GM12872 (cell line): ENCODE measurements at regions not wholly inside any gene's neighbourhood (a gene's known extent, or its start where the extent isn't known, plus 50 kb on each side); places are given as distances from the start of the nearest gene placed in this dataset.

Source experiments
- CTCF ChIP-seq: IDR thresholded peaks from 3 replicates; pipeline ENCODE4 v1.5.1; 2011; ENCODE audit warnings: low read depth, mild to moderate bottlenecking, low read length, moderate library complexity; ENCODE audit not compliant: insufficient read depth

DNA sequence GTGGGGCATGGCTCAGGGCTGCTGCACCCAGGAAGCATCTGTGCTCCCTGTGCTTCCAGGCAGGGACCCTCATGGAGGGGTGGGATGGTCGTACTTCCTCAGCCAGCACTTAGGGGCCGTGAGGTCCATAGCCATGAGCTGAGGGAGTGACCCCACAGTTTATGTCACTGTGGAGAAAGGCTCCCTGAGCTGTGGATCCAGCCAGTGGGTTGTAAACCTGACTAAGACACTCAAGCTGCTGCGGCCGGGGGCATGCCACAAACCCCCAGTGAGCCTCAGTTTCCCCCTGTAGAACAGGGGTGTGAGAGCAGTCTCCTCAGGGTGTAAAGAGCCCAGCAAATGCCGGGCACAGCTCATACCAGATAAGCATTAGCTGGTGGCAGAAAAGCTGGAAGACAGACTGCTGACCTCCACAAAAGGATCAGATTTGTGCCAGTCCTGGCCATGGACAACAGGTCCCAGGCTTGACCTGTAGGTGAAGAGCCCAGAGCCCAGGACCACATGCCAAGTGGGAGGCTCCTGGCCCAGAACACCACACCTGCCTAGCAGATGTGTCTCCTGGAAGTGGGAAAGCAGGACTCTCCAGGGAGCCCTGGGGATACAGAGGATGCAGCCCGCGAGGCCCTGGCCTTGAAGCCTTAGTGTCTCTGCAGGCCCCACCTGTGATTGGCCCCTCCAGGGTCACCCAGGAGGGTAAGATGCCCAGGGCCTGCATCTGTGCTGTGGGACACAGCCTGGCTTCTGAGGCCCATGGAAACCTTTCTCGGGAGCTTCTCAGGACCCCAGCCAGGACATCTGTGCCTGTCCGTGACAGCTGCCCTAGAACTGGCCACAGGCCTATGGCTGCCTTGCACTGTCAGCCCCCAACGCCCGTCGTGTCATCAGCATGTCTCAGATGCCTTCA lies 78.1 kb upstream of the RET start:
- TF ChIP-seq CTCF: no peak

DNA sequence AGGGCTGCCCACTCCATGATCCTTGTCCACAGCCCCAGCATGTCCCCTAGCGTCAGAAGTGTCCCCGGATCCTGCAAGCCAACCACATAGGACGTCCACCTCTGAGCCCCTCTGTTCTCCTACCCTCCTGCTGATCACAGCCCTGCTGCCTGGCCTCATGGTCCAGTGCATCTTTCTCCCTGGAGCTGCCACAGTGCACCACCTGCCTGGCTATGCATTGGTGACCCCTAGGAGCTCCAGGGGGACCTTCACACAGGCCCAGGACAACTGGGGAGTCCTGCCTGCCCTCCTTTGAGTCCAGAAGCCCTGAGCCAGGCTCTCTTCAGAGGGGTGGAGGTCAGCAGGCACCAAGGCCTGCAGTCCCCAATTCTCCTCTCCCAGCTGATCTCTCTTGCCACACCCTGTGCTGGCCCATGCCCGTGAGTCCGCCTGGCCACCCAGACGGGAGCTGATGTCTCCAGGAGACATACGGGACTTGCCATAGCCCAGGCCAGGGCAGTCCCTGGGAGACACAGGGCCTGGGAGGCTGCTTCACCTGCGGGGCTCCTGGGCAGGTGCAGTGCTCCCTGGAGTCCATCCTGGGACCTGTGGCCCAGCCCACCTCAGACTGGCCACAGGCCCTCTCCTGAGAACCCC lies 77.4 kb upstream of the RET start:
- TF ChIP-seq CTCF: no peak

GRCh38 chr10:43000021-43000411 lies 76.9 kb upstream of the RET start:
- TF ChIP-seq CTCF: no peak

- TF ChIP-seq CTCF: no peak
Measured at GRCh38 chr10:43000651-43001426, 76.0 kb upstream of the RET start.

DNA sequence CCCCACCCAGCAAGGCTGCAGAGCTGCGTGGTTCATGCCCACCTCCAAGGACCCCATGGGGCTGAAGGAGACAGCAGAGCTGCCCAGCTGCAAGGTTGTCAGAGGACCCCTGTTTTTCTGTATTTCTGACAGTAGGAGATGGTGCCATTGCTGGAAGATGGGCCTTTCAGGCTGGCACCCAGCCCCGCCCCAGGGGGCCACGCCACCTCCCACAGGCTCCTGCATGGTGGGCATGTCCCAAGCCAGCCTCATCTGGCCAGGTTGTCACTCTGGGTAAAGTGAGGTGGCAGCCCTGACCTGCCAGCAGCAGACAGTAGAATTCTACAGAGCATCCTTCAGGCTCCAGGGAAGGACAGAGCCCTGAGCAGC lies 75.5 kb upstream of the RET start:
- no peak for TF ChIP-seq CTCF

- TF ChIP-seq CTCF: no peak
Measured at GRCh38 chr10:43002596-43002995, 74.3 kb upstream of the RET start.

DNA sequence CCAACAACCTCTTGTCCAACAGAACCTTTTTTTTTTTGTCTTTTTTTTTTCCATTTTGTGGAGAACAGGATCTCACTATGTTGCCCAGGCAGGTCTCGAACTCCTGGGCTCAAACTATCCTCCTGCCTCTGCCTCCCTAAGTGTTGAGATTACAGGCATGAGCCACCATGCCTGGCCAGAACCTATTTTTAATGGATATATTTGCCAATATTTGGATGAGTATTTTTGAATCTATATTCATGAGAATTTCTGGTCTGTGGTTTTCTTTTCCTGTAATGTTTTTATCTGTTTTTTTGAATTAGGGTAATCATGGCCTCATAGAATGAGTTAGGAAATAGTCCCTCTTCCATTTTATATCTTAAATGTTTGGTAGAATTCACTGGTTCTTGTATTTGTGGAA lies 70.4 kb upstream of the RET start:
- no peak for TF ChIP-seq CTCF
